GM21737 (cell line): ENCODE measurements at regions not wholly inside any gene's neighbourhood (a gene's known extent, or its start where the extent isn't known, plus 50 kb on each side); places are given as distances from the start of the nearest gene placed in this dataset.

Experiments
- ATAC-seq: cut with Tn5 transposase; IDR thresholded peaks from one replicate; pipeline ENCODE4 v1.9.1; 2021; ENCODE audit warnings: mild to moderate bottlenecking, moderate library complexity; ENCODE audit not compliant: unreplicated experiment

DNA sequence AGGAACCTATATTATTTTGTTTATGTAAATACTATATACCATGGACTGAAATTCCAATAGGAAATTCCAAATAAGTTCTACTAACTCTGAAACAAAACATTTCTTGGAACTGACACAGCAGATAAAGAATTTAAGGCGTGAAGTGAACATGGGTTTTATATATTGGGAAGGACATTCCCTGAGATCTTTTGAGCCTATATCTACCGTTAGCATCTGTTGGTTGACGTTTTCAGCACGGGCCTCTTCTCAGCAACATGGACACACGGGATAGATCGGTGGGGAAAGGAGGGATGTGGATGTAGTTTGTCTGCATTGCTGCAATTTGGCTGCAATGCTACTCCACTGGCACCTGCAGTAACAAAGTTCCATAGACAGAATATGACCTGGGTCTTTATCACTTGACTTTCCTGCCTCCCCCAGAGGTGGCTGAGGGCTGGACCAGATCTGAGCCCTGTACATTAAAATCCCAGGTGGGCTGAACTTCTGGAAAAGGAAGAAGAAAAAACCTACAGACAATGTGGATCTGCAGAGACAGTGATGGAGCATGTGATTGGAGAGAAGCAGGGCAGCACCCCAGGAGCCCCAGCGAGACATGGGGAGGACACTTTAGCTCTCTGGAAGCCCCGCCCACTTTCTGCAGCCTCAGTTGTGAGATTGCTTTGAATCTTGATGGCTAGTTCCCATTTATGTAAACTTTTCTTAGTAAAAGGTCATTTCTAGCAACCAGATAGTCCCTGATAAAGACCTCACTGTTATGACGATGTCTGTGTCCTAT is 91.2 kb upstream of the CPEB4 start:
- no peak for ATAC-seq

DNA sequence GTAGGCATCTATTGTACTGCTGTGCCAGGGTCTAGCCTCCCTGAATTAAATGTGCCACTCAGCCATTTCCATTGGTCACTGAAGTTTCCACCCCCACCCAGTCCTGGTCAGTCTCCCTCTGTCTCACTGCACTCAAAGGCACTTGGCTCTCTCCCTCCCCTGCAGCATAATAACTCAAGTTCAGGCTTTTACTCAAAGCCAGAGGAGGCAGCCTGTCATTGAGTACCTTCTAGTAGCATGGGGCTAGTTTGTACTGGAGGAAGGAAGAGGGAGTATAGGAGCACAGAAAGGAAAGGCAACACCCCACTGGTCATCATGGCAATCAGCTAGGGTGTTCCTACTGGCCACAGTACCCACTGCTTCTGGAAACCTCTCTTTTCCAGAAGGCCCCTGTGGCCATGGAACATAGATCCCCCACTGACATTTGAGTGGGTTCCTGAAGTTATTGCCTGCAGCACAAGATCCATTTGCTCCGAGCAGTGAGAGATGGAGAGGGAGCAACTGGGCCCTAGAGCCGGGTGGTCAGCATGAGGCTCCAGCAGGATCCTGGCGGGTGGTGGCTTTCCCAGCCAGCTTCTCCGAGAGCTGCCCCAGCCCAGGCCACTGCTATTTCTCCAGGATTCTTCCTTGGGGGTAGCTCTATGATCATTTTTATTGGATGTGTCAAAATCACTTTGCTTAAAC is 89.9 kb upstream of the CPEB4 start:
- no peak for ATAC-seq

DNA sequence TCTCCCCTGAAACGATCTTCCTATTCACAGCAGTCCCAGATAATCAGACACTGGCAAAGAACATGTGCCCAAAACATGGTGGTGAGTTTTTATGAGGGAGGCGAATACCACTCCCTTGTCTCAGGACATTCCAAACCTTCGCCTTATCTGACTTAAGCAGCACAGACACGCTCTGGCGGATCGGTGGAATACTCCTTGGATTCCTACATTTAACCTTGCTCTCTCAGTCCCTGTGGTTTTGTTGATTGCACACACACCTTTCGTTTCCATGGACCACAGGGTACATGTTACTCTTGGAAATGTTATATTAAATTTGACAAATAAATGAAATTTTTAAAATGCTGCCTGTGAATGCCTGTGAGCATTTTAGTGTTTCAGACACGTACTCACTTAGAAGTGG is 87.8 kb upstream of the CPEB4 start:
- ATAC-seq = no peak

DNA sequence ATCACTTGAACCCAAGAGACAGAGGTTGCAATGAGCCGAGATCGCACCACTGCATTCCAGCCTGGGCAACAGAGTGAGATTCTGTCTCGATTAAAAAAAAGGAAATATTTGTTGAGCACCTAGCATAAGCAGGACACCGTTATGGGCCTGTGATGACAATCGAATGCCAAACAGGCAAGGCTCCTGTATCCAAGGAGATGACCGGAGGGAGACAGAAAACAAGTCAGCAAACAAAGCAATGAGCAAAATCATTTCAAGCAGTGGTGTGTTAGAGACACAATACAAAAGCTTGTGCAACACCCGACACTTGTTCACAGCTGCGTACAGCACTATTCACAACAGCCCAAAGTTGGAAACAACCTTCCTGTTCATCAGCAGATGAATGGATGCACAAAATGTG is 87.1 kb upstream of the CPEB4 start:
- no peak for ATAC-seq

DNA sequence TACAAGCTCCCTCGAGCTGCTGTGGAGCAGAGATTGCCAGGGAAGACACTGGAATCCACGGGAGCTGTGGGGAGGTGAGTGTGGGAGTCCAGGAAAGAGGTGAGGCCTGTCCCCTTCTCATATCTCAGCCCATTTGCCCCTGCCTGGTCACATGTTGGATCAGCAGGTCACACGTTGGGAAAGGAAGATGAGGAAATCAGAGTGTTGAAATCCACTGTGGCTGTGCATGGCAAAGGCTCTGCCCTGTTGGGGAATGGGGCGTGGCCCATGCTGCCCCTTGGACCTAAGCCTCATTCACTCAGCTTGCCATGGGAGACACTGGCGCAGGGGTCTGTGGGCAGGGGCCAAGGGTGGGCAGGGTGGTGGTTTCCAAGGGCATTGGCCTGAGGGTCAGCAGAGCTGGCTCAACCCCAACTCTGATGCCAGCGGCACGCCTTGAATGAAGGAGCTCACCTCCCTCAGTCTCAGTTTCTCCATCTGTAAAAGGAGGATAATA is 85.4 kb upstream of the CPEB4 start:
- no peak for ATAC-seq

DNA sequence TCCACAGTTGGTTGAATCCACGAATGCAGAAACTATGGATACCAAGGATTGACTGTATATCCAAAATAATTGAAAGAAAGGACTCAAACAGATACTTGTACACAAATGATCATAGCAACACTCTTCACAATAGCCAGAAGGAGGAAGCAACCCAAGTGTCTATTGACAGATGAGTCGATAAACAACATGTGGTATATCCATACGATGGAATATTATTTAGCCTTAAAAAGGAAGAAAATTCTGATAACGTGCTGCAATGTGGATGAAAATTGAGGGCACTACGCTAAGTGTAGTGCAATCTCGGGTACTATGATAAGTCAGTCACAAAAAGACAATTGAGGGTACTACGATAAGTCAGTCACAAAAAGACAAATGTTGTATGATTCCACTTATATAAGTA is 83.6 kb upstream of the CPEB4 start:
- ATAC-seq = no peak

DNA sequence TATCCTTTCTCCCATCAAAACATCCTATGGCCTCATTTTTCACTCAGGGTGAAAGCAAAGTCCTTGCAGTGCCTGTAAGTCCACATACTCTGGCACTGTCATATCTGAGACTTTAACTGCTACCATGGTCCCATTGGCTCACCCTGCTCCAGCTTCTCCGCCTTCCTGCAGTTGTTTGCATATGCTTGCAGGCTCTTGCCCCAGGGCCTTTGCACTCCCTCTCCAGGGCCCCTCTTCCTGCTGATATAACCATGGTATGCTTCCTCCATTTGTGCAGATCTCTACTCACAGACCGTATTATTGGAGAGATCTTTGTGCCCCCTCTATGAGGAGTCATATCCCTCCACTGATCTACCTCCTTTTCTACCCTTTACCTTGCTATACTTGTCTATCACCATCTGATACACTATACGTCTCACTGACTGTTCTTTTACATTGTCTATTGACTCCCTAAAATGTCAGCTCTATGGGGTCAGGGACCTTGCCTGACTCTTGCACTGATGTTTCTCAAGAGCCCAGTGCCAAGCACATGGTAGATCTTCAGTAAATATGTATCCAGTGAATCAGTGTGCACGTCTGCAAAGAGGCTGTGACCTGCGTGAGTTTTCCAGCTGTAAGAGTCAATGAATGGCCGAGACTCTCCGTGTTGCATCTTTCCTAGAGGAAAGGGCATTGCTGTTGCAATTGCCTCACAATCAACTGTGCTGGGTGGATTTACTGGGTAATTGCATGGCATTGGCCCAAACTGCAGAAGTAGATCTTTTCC is 81.7 kb upstream of the CPEB4 start:
- ATAC-seq = no peak

DNA sequence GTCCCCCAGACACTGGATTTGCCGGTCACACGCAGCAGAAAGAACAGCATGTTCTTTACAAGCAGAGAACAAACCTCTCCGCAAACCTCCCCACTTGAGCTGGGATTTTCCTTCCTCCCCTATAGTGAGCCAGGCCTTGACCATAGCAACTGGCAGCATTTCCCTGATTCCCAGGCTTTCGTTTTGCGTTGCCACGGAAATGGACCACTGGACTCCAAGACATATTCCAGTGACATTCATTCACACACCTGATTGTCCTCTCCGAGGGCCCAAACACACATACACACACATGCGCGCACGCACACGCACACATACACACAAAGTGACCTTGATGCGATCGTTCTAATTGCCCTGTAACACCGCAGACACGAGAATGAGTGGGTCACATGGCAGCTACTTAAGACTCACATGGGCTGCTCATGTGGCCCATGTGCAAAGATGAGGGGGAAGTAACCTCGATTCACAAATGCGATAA is 80.9 kb upstream of the CPEB4 start:
- ATAC-seq = no peak

DNA sequence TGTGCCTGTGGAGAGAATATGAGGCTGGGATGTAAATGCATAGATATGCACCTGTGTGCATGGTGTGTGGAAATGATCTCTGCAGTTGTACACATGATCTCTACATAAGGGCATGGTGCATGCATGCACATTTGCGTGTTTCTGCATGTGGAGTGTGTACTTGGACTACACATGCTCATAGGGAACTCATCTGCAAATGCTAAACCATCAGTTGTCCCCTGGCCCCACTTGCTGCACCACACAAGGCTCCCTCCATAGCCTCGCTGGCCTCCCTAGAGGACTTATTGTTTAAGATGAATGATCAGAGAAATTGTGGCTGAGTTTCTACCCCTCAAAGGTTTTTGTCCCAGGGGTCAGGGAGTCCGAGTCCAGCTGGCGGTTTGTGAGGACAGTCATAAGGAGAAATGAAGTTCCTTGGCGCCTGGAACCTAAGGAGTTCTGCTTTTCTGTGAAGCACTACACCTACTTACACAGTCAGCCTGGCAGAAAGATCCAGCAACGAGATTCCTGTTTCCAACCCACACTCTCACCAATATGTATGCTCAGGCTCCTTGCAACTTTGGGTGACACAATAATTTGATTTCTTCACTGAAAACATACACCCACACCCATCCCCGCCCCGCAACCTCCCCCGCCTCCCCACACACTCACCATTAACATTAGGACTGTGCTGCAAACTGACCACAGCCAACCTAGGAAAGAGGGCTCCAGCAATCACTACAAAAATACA is 79.9 kb upstream of the CPEB4 start:
- no peak for ATAC-seq

DNA sequence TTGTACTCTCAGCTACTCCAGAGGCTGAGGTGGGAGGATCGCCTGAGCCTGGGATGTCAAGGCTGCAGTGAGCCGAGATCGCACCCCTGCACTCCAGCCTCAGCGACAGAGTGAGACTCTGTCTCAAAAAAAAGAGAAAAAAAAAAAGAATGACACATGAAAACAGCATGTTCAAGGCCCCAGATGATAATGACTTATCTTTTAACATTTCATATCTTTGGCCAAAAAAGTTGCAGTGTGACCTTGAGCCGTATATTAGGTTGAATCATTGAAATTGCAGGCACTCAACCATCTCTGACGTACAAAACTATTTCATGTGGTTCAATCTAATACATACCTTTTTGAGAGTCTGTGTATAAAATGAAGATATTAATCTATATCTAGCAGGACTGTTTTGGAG is 79.1 kb upstream of the CPEB4 start:
- ATAC-seq = no peak

DNA sequence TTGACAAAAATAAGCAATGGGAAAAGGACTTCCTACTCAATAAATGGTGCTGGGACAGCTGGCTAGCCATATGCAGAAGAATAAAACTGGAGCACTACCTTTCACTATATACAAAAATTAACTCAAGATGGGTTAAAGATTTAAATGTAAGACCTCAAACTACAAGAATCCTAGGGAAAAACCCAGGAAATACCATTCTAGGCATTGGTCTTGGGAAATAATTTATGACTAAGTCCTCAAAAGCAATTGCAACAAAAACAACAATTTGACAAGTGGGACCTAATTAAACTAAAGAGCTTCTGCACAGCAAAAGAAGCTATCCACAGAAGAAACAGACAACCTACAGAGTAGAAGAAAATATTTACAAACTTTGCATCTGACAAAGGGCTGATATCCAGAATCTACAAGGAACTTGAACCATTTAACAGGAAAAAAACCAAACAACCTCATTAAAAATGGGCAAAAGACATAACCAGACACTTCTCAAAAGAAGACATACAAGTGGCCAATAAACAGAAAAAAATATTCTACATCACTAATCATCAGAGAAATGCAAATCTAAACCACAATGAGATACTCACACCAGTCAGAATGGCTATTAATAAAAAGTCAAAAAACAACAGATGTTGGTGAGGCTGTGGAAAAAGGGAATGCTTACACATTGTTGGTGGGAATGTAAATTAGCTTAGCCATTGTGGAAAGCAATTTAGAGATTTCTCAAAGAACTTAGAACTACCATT is 75.2 kb upstream of the CPEB4 start:
- no peak for ATAC-seq

DNA sequence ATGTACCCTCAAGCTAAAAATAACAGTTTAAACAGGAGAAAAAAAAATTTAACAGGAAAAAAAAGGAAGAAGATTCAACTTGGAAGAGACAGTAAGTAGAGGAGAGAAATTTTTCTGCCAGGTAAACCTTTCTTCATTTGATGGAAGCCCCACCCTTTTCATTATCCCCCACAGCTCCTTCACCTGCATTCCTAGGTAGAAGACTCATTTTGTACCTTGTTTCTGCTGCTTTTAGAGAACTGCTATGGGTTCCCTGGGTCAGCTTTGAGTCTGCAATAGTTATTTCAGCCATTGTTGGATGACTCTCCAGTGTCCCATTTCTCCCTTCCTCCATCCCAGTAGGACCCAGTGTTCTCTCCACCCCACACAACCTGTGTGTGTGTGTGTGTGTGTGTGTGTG is 74.1 kb upstream of the CPEB4 start:
- ATAC-seq = no peak

DNA sequence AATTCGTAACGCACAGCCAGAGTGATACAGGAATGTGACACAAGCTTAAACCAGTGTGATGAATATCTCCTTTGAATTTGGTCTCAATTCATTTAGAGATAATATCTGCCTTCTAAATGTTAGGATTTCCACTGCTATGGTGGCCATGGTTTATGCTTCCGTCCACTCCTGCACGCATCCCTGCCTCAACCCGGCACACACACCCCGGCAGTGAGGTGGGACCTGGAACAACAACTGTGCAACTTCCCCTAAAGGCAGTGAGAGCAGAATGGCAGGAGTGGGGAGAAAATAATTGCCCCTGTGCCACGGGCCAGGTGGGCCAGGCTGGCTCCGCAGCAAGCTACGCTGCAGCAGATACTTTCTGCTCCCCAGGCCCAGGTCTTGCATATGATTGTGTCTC is 72.6 kb upstream of the CPEB4 start:
- ATAC-seq = no peak

DNA sequence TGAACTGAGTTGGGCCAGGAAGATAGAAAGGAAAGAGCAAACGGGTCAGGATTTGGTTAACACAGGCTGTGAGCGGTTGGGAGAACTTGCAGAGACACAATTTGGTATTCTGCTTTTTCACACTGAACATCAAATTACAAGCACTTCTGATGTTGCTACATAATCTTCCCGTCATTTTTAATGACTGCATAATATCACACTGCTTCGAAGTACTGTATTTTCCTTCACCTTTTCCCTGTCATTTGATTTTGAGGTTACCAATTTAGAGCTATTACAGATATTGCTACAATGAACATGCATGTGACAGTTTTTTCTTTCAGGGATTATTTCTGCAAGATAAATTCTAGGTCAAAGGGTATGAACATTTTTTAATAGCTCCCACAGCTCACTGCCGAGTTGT is 71.4 kb upstream of the CPEB4 start:
- ATAC-seq = no peak

DNA sequence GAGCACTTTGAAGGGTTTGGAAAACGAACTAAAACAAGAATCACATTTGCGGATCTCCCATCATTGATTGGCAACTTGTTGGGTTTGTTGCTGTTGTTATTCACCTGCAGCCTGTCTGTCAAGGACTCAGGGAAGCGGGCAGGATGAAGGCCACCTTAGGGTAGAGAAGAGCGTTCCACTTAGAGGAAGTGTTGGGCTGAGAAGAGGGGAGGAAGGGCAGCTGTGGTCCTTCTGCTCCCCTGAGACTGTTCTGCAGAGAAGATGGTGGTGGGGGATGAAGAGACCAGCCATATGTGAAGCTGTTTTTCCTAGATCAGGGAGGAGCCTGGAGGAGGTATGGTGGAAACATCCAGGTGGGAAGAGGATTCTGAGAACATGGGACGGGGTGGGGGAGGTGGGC is 70.6 kb upstream of the CPEB4 start:
- ATAC-seq = no peak

DNA sequence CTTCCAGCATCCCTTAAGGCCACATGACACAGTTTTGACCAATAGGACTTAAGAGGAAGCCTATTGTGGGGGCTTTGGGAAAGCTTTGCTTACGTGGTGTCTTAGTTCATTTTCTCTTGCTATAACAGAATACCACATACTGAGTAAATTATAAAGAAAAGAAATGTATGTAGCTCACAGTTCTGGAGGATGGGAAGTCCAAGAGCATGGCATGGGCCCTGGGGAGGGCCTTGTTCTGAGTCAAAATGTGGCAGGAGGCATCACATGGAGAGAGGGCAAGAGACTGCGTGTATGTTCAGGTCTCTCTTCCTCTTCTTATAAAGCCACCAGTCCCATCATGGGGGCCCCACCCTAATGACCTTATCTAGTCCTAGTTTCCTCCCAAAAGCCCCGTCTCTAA is 68.6 kb upstream of the CPEB4 start:
- ATAC-seq = no peak

DNA sequence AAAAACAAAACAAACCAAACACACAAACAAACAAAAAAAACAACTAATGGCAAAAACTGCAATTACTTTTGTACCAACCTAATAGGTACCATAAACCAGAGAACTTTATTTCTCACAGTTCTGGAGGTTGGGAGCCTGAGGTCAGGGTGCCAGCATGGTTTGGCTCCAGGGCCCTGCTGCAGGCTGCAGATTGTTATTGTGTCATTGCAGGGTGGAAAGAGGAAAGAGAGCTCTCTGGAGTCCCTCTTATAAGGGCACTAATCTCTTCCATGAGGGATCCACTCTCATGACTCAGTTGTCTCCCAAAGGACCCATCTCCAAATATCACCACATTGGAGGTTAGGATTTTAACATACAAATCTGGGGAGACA is 64.9 kb upstream of the CPEB4 start:
- ATAC-seq = no peak

DNA sequence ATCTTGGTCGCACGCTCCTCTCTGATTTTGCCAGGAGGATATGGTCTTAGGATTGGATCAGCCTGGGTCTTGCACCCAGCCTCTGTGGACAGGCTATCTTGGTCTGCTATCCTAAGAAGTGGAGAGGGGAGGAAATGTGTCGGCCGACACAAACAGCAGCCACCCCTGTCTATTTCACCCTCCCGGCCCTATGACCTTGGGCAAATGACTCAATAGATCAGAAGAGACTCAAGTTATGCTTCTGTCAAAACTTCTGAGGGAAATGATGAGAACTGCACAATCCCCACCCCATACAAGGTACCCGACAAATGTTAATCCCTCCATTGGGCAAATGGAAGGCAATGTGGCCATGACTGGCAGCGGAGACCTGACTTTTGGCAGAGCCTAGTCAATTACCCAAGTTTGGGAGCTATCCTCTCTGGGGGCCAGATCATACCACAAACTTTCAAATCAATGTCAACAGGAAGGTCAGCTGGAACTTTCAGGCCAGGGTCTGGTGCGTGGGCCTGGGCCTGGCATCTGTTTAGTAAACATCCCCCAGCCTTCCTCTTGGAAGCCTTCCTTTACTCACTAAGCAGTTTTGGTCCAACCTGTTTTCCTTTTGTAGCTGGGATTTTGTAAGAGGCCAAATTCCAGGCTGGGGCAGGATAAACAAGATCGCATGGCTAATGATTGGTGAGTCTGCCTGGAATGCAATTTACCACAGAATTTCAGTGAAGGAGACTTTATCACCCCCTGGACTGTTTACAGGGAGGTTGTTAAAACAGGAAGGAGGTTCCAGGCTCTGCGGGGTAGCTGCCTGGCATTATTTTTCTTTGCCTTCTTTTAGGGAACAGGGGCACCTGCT is 64.2 kb upstream of the CPEB4 start:
- no peak for ATAC-seq

DNA sequence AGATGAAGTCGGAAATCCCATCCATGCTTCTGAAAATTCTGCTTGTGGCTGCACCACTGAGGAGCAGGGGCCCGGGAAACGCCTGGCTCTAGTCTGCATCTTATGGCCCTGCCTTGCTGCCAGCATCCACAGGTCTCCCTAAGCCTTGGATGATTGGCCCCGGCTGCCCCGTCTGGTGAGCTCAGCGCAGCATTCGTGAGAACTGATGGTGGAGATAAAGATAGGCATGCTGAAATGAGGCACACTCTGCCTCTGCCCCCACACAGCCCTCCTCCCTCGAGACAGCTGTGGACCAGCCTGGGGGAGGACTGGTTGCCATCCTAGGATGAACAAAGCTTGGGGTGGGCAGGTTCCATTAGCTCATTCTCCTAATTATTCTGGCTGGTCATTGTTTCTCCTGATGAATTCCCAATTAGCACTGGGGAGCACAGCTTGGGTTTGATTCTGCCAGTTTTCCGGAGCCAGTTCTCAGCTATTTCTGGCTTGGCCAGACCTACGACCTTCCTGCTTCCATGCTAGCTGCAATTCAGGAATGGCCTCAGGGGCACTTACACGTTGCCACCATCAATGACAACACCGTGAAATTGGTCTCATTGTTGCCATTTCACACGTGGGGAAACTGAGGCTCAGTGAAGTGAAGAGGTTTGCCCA is 62.8 kb upstream of the CPEB4 start:
- no peak for ATAC-seq
